Upper lobe of left lung (tissue), 4 donors: ENCODE measurements at regions not wholly inside any gene's neighbourhood (a gene's known extent, or its start where the extent isn't known, plus 50 kb on each side); places are given as distances from the start of the nearest gene placed in this dataset.

Experiments used
- CTCF ChIP-seq, 6 experiments: fragments of 450-650 bp in 4 of 6; fragments of 200-600 bp in 2 of 6; sonication (generic) in 2 of 6; IDR thresholded peaks; one replicate each; pipeline ENCODE4 v1.5.1; 2016 to 2019; ENCODE audit warnings: antibody characterized with exemption in 6 of 6
- EP300 ChIP-seq, 4 donors: sonication (generic); formaldehyde crosslinking; IDR thresholded peaks; one replicate each; pipeline ENCODE4 v1.5.1; 2017; ENCODE audit warnings: antibody characterized with exemption in 4 of 4, control low read depth in 2 of 4
- POLR2A ChIP-seq, 4 donors: fragments of 450-650 bp; IDR thresholded peaks; one replicate each; pipeline ENCODE4 v1.5.1; 2016 to 2017; ENCODE audit warnings: antibody characterized with exemption in 4 of 4, mild to moderate bottlenecking in 2 of 4
- POLR2AphosphoS5 ChIP-seq, 2 donors: sonication (generic); formaldehyde crosslinking; IDR thresholded peaks; one replicate each; pipeline ENCODE4 v1.5.1; 2017; ENCODE audit warnings: antibody characterized with exemption in 2 of 2

GRCh38 chr9:92224177-92224576 is 69.3 kb downstream of the IARS1 start:
- no peak for TF ChIP-seq CTCF (IDR thresholded peaks at IDR 0.05)
- TF ChIP-seq POLR2A (IDR thresholded peaks at IDR 0.05) = no peak
- TF ChIP-seq EP300 (IDR thresholded peaks at IDR 0.05) = no peak
- no peak for TF ChIP-seq POLR2AphosphoS5 (IDR thresholded peaks at IDR 0.05)
